Skeletal muscle cell (primary cell): ENCODE measurements at regions not wholly inside any gene's neighbourhood (a gene's known extent, or its start where the extent isn't known, plus 50 kb on each side); places are given as distances from the start of the nearest gene placed in this dataset.

Experiments used
- DNase-seq: peaks from one replicate; pipeline ENCODE4 v3.0.0-alpha.2; 2010; ENCODE audit warnings: low read depth
- H3K4me3 ChIP-seq: 2 replicates; pipeline ENCODE4 v1.5.1; 2011; ENCODE audit warnings: low read depth, mild to moderate bottlenecking, control low read depth, low read length, moderate library complexity

DNA sequence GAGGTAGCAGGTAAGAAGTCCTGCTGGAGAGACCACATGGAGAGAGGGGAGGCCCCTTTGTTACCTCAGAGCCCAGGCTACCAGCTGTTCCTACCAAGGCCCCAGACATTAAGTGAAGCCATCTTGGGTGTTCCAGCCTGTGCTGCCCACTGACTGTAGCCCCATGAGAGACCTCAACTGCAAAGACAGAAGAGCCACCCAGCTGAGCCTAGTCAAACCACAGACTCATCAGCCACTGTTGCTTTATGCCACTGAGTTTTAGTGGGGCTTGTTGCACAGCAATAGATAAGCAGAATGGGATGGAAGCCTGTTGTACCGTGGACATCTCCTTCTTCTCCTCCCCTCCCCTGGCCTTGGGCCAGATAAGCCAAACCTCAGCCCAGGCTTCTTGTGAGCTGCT lies 83.9 kb downstream of the ADRA2C start:
- H3K4me3 ChIP-seq: no peak overlapping the region
- no peak for DNase-seq

DNA sequence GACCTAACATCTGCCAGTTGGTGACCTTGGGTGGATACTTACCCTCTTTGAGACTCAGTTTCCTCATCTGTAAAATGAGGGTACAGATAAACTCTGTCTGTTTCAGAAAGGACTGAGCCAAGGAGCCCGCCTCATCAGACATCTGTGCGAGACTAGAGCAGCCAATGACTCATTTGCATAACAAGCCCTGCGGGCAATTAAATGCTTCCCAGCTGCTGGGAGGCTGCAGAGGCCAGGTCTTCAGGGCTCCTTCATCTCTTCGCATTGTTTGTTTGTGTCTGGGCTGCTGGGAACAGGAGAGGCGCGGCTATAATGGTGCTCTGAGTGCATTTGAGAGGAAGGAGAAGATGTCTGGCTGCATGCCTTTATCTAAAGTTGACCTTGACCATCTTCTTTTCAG lies 85.0 kb downstream of the ADRA2C start:
- no peak for DNase-seq
- H3K4me3 ChIP-seq: no peak overlapping the region

DNA sequence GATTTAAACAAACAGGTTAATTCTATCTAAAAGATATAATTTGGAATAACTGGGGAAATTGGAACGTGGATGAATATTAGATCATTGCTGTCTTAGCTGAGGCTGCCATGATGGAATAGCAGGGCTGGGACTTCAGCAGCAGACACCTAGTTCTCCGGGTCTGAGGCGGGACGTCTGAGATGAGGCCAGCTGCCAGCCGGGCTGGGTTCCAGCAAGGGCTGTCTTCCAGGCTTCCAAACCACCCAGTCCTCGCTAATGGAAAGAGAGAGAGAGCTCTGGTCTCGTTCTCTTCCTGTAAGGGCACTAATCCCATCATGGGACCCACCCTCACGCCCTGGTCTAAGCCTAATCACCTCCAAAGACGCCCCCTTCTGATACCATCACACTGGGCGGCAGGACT lies 85.7 kb downstream of the ADRA2C start:
- H3K4me3 ChIP-seq: no peak overlapping the region
- DNase-seq: no peak

DNA sequence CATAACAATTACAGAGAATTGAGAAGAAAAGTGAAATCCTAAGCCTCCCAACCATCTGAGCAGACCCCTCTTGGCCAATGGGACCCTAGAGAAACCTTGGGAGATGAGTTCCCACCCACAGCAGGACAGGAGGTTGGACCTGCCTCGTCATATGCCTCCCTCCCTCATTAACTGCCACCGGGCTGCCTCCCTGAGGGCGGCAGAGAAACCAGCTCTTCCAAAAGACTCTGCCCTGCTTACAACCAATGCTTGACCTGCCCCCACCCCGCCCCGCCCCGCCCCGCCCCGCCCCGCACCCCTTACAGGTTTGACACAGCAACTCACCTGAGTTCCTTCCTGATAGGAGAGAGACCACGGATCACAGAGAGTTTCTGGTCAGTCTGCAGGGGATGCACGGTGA lies 86.1 kb downstream of the ADRA2C start:
- no peak for DNase-seq
- no peak overlapping the region for H3K4me3 ChIP-seq

DNA sequence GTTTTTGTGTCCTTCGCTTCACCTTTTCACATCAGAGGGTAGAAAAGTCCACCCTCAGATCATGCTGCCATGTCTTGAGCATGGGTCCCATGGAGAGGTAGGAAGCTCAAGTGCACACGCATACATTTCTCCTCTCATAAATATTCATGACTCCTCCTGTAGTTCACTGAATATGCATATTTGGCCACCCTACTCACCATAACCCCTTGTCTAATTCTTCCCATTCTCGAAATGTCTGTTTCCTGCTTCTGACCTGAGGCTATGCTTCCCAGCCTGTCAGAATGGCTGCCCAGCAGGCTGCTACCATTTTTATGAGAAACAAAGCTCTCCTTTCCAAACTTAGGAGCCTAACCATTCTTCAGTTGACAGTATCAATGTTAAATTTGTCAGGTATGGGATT lies 86.5 kb downstream of the ADRA2C start:
- no peak for DNase-seq
- no peak overlapping the region for H3K4me3 ChIP-seq

DNA sequence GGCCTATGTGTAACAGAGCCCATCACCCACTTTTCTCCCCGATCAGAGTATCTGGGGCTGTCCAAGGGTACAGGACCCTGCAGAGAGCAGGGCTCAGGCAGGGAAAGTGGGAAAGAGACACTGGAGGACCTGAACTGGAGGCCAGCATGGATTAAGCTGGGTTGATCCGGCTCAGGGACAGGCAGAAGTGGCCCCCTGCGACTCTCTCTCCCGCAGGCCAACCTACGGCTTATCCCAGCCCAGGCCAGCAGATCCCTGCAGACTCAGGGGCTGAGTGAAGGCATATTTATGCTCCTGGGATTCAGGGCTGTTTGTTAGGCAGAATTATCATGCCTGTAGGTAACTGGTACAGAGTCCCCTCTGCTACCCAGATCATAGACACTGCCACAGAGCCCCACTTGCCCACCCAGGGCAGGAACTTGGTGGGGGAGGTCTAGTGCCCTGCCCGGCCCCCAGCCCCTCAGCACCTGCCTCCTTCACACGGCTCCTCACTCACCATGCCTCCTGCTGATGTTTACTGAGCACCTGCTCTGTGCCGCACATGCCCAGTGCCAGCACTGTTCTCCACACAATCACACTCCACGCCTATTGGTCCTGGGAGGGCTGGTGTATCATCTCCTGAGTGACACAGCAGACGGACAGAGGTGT lies 87.3 kb downstream of the ADRA2C start:
- DNase-seq: no peak
- no peak overlapping the region for H3K4me3 ChIP-seq

DNA sequence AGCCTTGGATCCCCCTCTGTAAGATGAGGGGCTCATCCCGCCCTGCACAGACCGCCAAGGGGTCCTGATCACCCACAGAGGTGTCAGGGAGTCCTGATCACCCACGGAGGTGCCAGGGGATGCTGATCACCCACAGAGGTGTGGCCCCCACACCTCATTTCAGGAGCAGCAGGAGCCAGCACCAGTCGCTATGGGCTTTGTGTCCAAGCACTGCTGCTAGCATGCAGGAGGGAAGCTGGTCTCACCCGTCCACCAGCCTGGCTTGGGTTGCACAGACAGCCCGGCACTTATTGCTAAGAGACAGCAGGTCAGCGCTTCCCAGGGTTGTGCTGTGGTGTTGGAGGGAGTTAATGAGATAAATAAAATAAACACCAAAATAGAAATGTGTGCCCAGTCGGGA lies 88.5 kb downstream of the ADRA2C start:
- no peak overlapping the region for H3K4me3 ChIP-seq

DNA sequence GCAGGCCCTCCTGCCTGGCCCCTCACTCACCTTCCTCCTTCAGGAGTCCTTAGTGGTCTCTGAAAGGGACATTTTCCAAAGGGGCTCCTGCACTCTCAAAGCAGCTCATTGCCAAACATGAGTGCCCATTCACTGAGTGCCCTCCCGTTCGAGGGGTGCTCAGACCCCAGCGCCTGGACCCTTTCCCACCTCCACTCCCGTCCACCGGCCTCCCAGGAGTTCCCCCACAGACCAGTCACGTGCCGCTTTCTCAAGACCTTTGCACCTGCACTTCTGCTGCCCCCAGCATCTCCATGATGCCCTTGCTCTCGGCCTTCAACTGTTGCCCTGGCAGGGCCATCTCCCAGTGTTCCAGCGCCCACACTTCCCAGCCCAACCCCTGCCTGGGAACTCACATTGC lies 89.5 kb downstream of the ADRA2C start:
- no peak for DNase-seq
- no peak overlapping the region for H3K4me3 ChIP-seq

More for the DNA sequence above, 88.5 kb downstream of the ADRA2C start:
- DNase-seq: no peak

DNA sequence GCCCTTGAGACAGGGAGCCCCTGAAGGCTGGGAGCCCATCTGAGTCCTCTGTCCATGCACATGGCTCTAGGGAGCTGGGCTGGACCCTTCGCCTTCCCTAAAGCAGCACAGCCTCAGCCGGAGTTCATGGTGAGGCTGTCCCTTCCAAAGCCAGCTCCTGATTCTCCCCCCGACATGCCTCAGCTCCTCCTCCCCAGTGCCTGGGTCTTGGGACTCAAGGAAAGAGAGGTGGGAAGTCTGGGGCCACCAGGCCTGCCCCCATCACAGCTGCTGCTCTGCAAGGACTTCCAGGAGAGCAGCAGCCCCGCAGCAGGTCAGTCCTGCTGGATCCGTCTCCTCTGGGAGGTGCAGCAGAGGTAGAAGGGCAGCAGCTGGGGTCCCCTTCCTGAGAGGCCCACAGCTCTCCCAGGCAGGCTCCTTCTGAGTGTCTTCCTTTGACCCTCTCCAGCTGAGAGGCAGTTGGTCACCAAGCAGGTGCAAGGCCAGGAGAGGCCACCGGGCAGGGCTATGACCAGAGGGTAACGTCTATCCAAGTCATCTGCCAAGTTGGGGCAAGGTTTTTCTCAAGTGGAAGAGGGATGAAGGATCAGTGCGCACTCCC lies 90.5 kb downstream of the ADRA2C start:
- H3K4me3 ChIP-seq: no peak overlapping the region
- DNase-seq: no peak

DNA sequence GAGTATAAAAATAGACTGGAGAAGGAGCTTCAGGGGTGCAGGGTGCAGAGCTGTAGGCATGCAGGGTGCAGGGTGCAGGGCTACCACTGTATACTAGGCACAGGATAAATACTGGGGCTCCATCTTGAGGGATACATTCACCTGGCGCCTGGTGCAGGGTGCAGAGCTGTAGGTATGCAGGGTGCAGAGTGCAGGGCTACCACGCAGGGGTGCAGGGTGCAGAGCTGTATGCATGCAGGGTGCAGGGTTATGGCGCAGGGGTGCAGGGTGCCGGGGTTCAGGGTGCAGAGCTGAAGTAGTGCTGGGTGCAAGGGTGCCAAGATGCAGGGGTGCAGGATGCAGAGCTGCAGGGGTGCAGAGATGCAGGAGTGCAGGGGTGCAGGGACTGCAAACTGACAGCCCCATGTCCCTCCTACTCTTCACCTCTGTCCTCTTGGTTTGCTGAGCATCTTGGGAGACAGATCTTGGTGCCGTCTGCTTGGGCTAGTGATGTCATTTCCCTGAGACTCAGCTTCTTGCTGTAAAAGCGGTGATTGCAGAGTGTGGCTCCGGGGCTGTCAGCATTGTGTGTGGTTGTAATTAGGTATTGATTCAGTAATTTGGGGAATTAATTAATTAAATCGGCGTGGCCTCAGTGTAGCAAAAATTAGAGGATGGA lies 91.2 kb downstream of the ADRA2C start:
- H3K4me3 ChIP-seq: no peak overlapping the region
- DNase-seq: no peak

DNA sequence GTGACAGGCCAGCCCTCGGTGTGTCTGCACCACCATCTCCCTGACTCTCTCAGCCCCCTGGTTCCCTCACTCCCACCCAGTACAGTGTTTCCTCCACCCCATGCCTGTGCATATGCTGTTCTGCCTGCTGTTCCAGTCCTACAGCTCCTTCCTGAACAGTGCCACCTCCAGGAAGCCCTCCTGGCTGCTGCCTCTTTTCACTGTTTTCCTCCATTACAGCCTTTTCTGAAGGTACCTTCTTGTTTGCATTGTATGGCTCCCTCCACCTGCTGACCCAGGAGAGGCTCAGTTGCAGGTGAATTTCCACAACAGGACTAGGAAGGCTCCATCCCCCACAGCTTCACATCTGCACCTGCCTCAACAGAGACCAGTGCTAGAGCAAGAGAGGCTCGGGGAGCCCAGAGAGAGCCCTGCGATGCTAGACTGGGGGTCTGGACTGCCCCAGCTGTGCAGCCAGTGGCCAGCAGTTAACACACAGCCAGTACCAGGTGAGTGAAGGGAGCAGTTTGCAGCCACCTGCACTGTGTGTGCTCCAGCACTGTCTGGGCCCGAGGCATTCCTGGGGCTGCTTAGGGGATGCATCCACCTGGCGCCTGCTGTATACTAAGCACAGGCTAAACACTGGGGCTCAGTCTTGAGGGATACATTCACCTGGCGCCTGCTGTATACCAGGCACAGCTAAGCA lies 92.0 kb downstream of the ADRA2C start:
- no peak overlapping the region for H3K4me3 ChIP-seq
- no peak for DNase-seq

DNA sequence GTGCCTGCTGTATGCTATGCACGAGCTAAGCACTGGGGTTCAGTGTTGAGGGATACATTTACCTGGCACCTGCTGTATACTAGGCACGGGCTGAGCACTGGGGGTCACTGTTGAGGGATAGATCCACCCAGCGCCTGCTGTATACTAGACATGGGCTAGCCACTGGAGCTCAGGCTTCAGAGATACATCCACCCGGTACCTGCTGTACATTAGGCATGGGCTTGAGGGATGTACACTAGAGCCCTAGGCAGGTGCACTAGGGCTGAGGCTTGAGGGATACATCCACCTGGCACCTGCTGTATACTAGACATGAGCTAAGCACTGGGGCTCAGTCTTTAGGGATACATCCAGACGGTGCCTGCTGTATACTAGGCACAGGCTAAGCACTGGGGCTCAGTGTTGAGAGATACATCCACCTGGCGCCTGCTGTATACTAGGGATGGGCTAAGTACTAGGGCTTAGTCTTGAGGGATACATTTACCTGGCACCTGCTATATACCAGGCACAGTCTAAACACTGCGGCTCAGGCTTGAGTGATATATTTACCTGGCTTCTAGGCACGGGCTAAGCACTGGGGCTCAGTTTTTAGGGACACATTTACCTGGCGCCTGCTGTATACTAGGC lies 92.7 kb downstream of the ADRA2C start:
- DNase-seq: no peak
- no peak overlapping the region for H3K4me3 ChIP-seq

DNA sequence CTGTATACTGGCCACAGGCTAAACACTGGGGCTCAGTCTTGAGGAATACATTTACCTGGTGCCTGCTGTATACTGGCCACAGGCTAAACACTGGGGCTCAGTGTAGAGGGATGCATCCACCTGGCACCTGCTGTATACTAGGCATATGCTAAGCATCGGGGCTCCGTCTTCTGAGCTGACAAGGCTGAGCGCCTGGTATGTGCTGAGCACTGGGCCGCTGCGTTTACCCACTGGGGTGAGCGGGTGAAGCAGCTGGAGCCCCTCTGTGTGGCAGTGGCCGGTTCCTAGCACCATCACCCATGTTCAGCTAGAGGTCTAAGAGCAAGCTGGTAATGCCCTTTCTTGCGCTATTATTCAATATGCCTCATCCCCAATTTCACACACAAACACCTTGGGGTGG lies 93.4 kb downstream of the ADRA2C start:
- DNase-seq: no peak
- H3K4me3 ChIP-seq: no peak overlapping the region

DNA sequence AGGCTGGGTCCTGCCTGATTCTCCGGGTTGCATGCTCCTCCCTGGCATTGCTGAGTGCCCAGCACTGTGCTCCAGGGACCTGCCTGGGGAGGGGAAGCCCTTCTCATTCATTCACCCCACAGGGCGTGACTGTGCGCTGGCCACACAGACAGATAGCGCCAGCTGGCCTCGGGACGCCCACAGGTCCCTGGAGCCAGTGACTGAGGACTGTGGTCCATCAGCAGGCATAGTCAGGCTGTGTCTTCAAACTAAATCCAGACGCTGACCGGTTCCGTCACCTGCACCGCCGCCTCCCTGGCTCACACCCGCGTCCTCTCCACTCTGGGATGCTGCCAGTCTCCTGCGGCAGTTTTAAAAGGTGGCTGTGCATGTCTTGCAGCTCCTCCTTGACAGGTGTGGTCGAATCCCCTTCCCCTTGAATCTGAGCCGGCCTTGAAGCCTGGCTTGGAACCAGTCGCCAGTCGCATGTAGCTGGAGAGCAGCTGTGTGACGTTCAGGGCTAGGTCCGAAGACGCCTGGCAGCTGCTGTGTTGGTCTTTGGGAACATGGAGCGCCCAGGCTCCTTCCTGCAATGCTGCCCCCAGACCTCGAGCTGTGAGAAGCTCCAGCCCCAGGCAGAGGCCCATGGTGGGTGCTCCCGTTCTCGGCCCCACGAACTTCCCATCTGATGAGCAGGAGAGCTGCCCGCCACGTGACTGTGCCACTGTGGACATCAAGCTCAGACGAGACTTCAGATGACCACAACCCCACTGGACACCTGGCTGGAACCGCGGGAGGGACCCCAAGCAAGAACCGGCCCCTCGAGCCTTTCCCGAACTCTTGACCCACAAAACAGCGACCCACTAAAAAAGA lies 94.1 kb downstream of the ADRA2C start:
- DNase-seq: no peak
- no peak overlapping the region for H3K4me3 ChIP-seq

DNA sequence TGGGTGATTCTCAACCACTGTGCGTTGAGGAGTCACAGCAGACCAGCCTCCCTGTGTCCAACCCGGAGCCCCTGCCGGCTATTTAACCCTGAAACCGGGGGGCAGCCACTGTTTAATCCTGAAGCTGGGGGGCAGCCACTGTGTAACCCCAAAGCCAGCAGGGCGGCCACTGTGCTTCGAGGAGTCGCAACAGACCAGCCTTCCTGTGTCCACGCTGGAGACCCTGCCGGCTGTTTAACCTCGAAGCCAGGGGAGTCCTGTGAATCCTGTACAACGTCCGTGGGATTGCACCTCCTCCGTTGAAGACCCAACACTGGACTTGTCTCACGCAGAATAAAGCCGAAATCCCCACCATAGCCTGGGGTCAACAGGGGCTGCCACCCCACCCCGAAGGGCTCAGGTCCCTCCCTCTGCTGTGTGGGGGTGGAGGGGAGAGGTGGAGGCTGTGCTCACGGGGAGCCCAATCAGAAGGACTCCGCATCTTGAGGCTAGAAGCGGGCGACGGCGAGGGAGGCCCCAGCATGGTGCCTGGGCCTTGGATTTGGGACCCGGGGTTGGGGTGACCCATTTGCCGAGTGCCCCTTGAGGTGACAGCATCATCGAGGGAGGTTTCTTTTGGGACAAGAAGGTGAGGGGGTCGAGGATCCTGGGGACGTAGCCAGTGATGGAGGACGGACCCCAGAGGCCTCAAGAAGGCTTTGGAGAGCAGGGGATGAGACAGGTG lies 94.9 kb downstream of the ADRA2C start:
- no peak for DNase-seq
- H3K4me3 ChIP-seq: no peak overlapping the region

DNA sequence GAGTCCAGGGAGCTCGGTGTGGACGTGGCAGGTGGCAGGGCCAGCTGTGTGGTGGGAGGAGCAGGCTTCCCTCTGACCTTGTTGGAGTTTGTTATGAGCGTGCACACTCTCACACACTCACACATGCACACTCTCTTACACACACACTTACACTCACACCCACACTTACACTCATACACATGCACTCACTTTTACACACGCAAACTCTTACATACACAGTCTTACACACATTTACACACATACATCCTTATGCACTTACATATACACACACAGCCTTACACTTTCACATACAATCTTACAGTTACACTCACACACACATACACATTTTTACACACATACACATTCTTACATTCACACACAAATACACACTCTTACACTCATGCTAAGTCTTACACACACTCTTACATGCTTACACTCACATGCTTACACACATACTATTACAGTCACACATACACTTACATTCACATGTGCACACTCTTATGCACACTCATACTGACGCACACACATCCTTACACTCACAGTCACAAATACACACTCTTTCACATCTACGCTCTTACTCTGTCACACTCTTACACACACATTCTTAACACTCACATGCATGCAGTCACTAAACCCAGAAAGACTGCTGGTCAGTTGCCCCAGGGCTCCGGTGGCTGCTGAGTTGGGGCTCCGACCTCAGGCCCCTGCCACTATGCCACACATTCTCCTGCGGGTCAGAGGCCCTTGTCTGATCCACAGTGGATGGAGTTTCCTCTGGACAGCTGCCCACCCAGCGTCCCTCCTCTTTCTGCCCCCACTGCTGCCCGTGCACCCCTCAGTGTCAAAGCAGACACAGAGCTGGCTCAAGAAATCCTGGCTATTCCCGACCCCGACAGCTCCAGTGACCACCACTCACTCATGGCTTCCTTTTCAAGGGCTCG lies 95.8 kb downstream of the ADRA2C start:
- DNase-seq: no peak
- no peak overlapping the region for H3K4me3 ChIP-seq

DNA sequence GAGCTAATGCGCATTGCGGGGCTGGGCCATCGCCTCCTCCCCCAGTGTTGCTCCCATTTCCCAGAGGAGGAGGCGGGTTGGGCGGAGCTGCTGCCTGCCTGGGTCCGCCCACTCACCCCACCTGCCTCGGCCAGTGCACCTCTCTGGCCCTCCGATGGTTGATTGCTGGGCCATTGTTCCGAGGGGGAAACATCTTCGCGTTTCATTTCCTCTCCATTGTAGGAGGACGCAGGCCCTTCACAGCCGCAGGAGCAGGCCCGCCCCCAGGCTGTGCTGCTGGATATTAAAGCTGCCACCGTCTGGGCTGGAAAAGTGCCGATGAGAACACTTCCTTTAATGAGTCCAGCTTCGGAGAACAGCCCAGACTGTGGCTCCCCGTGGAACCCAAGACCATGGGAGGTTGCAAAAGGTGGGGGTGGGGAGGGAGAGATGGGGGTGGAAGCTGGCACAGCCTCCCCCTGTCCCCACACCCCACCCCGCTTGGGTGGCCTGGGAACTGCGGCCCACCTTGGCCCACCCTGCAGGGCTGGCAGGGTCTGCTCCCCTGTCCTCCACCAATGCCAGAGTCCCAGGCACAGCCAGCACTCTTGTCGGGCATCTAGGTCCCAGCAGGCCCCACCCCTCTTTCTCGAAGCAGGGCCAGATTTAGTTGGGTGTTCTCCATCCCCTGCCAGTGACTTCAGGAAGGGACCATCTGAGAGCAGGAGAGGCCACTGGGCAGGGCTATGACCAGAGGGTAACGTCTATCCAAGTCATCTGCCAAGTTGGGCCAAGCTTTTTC lies 96.6 kb downstream of the ADRA2C start:
- no peak for DNase-seq
- H3K4me3 ChIP-seq: no peak overlapping the region
